SU-DHL-6 (cell line): ENCODE measurements at regions not wholly inside any gene's neighbourhood (a gene's known extent, or its start where the extent isn't known, plus 50 kb on each side); places are given as distances from the start of the nearest gene placed in this dataset.

ENCODE experiments used
- H2AFZ ChIP-seq: fragments of 200-600 bp; sonication (generic); 2 replicates; pipeline ENCODE4 v1.6.1; 2014; ENCODE audit warnings: low read depth, mild to moderate bottlenecking, moderate library complexity, mixed read lengths, antibody characterized with exemption, low read length; ENCODE audit not compliant: severe bottlenecking
- H3F3A ChIP-seq: fragments of 200-600 bp; shearing (Covaris generic); 2 replicates; pipeline ENCODE4 v1.6.0; 2016; ENCODE audit warnings: antibody characterized with exemption, mild to moderate bottlenecking; ENCODE audit not compliant: insufficient read depth
- H3K27ac ChIP-seq: fragments of 200-600 bp; sonication (generic); 2 replicates; pipeline ENCODE4 v1.5.1; 2016; ENCODE audit warnings: low read depth, mild to moderate bottlenecking, low read length, moderate library complexity, mixed read lengths
- H3K27me3 ChIP-seq: fragments of 200-600 bp; sonication (generic), shearing (Covaris generic); 2 replicates; pipeline ENCODE4 v1.6.0; 2014; ENCODE audit warnings: mild to moderate bottlenecking, low read length
- H3K36me3 ChIP-seq: fragments of 200-600 bp; sonication (generic); 2 replicates; pipeline ENCODE4 v1.6.1; 2014; ENCODE audit warnings: mild to moderate bottlenecking, low read length, mixed read lengths
- H3K4me2 ChIP-seq: fragments of 300-600, 200-600 bp; shearing (Covaris generic), sonication (generic); 2 replicates; pipeline ENCODE4 v1.6.0; 2014; ENCODE audit warnings: low read length, low read depth, mild to moderate bottlenecking; ENCODE audit not compliant: poor library complexity, severe bottlenecking
- H3K4me3 ChIP-seq: fragments of 200-600 bp; sonication (generic); 2 replicates; pipeline ENCODE4 v1.5.1; 2014; ENCODE audit warnings: antibody characterized with exemption, low read length, mild to moderate bottlenecking, mixed read lengths; ENCODE audit not compliant: insufficient read depth, poor library complexity, severe bottlenecking
- H3K79me2 ChIP-seq: fragments of 200-600 bp; sonication (generic); 2 replicates; pipeline ENCODE4 v1.6.1; 2014; ENCODE audit warnings: mild to moderate bottlenecking, low read length, moderate library complexity; ENCODE audit not compliant: insufficient read depth
- H3K9ac ChIP-seq: fragments of 200-600 bp; sonication (generic); 2 replicates; pipeline ENCODE4 v1.7.0; 2014; ENCODE audit warnings: mild to moderate bottlenecking, low read length
- H3K9me2 ChIP-seq: fragments of 200-600 bp; sonication (generic); replicated peaks from 2 replicates; pipeline ENCODE4 v1.6.1; 2014; ENCODE audit warnings: low read length; ENCODE audit not compliant: insufficient read depth
- H3K9me3 ChIP-seq: fragments of 200-600 bp; sonication (generic); 2 replicates; pipeline ENCODE4 v1.6.1; 2014; ENCODE audit warnings: low read length, mixed read lengths; ENCODE audit not compliant: insufficient read depth
- H4K20me1 ChIP-seq: fragments of 200-600 bp; sonication (generic); 2 replicates; pipeline ENCODE4 v1.6.1; 2014; ENCODE audit warnings: low read depth, mild to moderate bottlenecking, antibody characterized with exemption, low read length, moderate library complexity, mixed read lengths
- EZH2phosphoT487 ChIP-seq: fragments of 200-600 bp; sonication (generic), shearing (Covaris generic); conservative IDR thresholded peaks from 2 replicates; pipeline ENCODE4 v1.6.1; 2018; ENCODE audit warnings: mild to moderate bottlenecking, antibody characterized with exemption, low read length, moderate library complexity, mixed read lengths
- TF ChIP-seq, protein P1 (sequence below): fragments of 200-600 bp; sonication (generic); IDR thresholded peaks from one replicate; pipeline ENCODE4 v1.5.1; 2017; ENCODE audit warnings: antibody characterized with exemption, mild to moderate bottlenecking, low read length, moderate library complexity; ENCODE audit not compliant: insufficient read depth, poor library complexity, severe bottlenecking

DNA sequence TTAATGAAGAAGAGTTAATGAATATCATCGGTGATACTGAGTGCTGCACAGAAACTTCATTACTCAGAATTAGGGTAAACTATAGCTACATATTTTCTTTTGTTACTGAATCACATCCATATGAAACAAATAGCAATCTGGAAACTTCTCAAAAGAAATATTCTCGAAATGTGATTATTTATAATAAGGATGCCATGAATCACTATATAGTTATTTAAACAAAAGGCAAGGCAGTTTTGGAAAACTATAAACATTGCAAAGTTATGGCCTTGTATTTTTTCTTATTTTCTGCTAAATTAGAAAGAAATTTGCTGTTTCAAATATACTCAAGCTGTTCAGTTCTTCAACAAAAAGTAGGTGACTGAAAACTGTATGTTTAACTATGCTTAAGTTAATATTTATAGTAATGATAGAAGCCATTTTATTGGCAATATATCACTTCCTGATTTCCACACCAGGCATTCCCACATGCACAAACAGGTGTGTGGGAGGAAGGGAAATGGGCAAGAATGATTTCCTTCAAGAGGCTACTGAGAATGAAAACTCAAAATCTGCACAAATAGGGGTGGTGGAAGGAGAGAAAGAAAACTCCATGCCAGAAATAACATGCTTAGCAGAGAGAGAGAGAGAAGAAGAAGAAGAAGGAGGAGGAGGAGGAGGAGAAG is 74.5 kb upstream of the FRY start:
- no peaks in the 10 kb centered on the region for H3K36me3 ChIP-seq
- no peak overlapping the region for H3K4me2 ChIP-seq
- no peaks in the 10 kb centered on the region for H3K79me2 ChIP-seq
- no peak overlapping the region for H3K4me3 ChIP-seq
- no peaks in the 10 kb centered on the region for H4K20me1 ChIP-seq
- no peak overlapping the region for H3K27ac ChIP-seq
- no peak overlapping the region for H2AFZ ChIP-seq
- H3K9ac ChIP-seq, result no peak overlapping the region
- H3K9me2 ChIP-seq, result no peaks in the 10 kb centered on the region
- no peaks in the 10 kb centered on the region for H3F3A ChIP-seq
- TF ChIP-seq, protein P1, sequence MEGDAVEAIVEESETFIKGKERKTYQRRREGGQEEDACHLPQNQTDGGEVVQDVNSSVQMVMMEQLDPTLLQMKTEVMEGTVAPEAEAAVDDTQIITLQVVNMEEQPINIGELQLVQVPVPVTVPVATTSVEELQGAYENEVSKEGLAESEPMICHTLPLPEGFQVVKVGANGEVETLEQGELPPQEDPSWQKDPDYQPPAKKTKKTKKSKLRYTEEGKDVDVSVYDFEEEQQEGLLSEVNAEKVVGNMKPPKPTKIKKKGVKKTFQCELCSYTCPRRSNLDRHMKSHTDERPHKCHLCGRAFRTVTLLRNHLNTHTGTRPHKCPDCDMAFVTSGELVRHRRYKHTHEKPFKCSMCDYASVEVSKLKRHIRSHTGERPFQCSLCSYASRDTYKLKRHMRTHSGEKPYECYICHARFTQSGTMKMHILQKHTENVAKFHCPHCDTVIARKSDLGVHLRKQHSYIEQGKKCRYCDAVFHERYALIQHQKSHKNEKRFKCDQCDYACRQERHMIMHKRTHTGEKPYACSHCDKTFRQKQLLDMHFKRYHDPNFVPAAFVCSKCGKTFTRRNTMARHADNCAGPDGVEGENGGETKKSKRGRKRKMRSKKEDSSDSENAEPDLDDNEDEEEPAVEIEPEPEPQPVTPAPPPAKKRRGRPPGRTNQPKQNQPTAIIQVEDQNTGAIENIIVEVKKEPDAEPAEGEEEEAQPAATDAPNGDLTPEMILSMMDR, result no peak
- no peak for TF ChIP-seq EZH2phosphoT487
- no peaks in the 10 kb centered on the region for H3K9me3 ChIP-seq
- H3K27me3 ChIP-seq, result no peaks in the 10 kb centered on the region

DNA sequence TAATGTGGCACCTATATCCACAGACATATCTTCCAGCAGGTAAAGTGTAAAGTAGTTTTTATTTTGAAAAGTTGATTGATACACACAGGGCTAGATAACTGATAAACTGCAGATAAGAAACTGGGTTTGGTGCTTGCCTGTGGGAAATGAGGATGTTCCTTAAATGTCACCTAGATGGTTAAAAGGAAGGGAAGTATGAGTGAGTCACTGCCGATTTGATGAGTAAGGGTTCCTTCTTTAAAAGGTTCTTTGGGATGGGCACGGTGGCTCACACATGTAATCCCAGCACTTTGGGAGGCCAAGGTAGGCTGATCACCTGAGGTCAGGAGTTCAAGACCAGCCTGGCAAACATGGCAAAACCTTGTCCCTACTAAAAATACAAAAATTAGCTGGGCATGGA is 73.8 kb upstream of the FRY start:
- Histone ChIP-seq H3K9me3 (no peaks in the 10 kb centered on the region), H3K79me2 (no peaks in the 10 kb centered on the region), H3K4me2 (no peak overlapping the region), H3K27ac (no peak overlapping the region), H2AFZ (no peak overlapping the region), H3F3A (no peaks in the 10 kb centered on the region), H4K20me1 (no peaks in the 10 kb centered on the region), H3K9ac (no peak overlapping the region), H3K36me3 (no peaks in the 10 kb centered on the region), H3K4me3 (no peak overlapping the region), H3K9me2 (no peaks in the 10 kb centered on the region), H3K27me3 (no peaks in the 10 kb centered on the region)
- TF ChIP-seq EZH2phosphoT487, result no peak
- TF ChIP-seq, protein P1, result no peak

DNA sequence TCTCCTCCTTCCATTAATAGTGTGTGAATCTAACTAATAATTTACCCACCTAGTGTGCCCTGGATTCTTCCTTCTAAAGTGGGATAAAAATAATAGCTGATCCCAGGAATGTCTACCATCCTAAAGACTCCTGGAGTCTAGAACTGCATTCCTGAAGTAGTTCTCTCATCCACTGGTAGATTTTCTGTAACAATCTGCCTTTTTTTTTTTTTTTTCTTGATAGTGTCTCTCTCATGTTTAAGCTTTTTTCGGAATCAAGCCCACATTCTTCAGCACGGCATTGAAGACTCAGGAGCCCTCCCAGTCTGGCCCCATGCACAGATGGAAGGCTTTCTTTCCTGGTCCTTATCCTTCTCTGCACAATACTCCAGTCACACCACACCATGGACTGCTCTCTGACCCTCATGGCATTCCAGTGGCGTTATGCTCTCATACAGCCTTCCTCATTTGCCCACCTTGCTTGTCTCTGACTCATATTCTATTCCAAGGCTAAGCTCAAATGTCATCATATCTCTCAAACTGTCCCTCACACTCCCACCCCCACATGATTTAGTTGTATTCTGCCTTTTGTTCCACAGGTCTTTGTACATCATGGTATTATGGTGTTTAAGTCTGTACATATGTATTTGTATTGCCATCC is 68.7 kb upstream of the FRY start:
- Histone ChIP-seq H2AFZ (no peak overlapping the region), H3K79me2 (no peaks in the 10 kb centered on the region)
- TF ChIP-seq, protein P1, result no peak
- no peak for TF ChIP-seq EZH2phosphoT487

More for the DNA sequence above, 68.7 kb upstream of the FRY start:
- no peaks in the 10 kb centered on the region for H3K9me3 ChIP-seq
- no peak overlapping the region for H3K27ac ChIP-seq
- no peaks in the 10 kb centered on the region for H3K27me3 ChIP-seq
- no peak overlapping the region for H3K4me3 ChIP-seq
- H3K36me3 ChIP-seq, result no peaks in the 10 kb centered on the region
- no peak overlapping the region for H3K4me2 ChIP-seq
- H3K9ac ChIP-seq, result no peak overlapping the region
- H3F3A ChIP-seq, result no peaks in the 10 kb centered on the region
- H3K9me2 ChIP-seq, result no peaks in the 10 kb centered on the region
- no peaks in the 10 kb centered on the region for H4K20me1 ChIP-seq
